Fibroblast of the aortic adventitia (primary cell): ENCODE measurements at regions not wholly inside any gene's neighbourhood (a gene's known extent, or its start where the extent isn't known, plus 50 kb on each side); places are given as distances from the start of the nearest gene placed in this dataset.

Experiments
- DNase-seq: peaks from one replicate; pipeline ENCODE4 v3.0.0-alpha.2; 2010; ENCODE audit warnings: low read depth
- H3K4me3 ChIP-seq: 2 replicates; pipeline ENCODE4 v1.5.1; 2011; ENCODE audit warnings: low read depth, mild to moderate bottlenecking, control low read depth, low read length, moderate library complexity
- CTCF ChIP-seq: IDR thresholded peaks from 2 replicates; pipeline ENCODE4 v1.5.1; 2011; ENCODE audit warnings: mild to moderate bottlenecking, low read length, control low read depth, inconsistent platforms; ENCODE audit not compliant: insufficient read depth

GRCh38 chr9:91154686-91155085 lies 207.0 kb downstream of the AUH start:
- TF ChIP-seq CTCF, result no peak
- no peak for DNase-seq
- H3K4me3 ChIP-seq, result no peak overlapping the region

GRCh38 chr9:91155181-91155580 lies 206.5 kb downstream of the AUH start:
- no peak for TF ChIP-seq CTCF
- DNase-seq, result no peak
- H3K4me3 ChIP-seq, result no peak overlapping the region

- no peak for TF ChIP-seq CTCF
- no peak for DNase-seq
Measured at GRCh38 chr9:91155746-91156376, 205.9 kb downstream of the AUH start.

GRCh38 chr9:91156451-91157234 lies 205.1 kb downstream of the AUH start:
- no peak for TF ChIP-seq CTCF
- DNase-seq, result no peak
- H3K4me3 ChIP-seq, result no peak overlapping the region

More at GRCh38 chr9:91155746-91156376, 205.9 kb downstream of the AUH start:
- no peak overlapping the region for H3K4me3 ChIP-seq

GRCh38 chr9:91157883-91158282 lies 203.8 kb downstream of the AUH start:
- no peak overlapping the region for H3K4me3 ChIP-seq
- no peak for TF ChIP-seq CTCF
- no peak for DNase-seq

GRCh38 chr9:91158286-91158685 lies 203.4 kb downstream of the AUH start:
- no peak overlapping the region for H3K4me3 ChIP-seq
- no peak for DNase-seq
- no peak for TF ChIP-seq CTCF
